Ishikawa (cell line): ENCODE measurements at regions not wholly inside any gene's neighbourhood (a gene's known extent, or its start where the extent isn't known, plus 50 kb on each side); places are given as distances from the start of the nearest gene placed in this dataset.

Experiments used
- NFIC ChIP-seq: IDR thresholded peaks from 2 replicates; pipeline ENCODE4 v1.6.1; 2012
- RAD21 ChIP-seq: IDR thresholded peaks from 2 replicates; pipeline ENCODE4 v1.6.1; 2012; ENCODE audit warnings: low read depth
- TAF1 ChIP-seq: IDR thresholded peaks from 2 replicates; pipeline ENCODE4 v1.6.1; 2012; ENCODE audit warnings: low read depth, mild to moderate bottlenecking
- ZBTB7A ChIP-seq: IDR thresholded peaks from 2 replicates; pipeline ENCODE4 v1.6.1; 2012; ENCODE audit warnings: low read depth

GRCh38 chrX:63458981-63459380 lies 107.8 kb upstream of the SPIN4 start:
- no peak for TF ChIP-seq RAD21
- no peak for TF ChIP-seq ZBTB7A
- no peak for TF ChIP-seq NFIC
- TF ChIP-seq TAF1: no peak
